Dermis microvascular lymphatic vessel endothelial cell (primary cell): ENCODE measurements at regions not wholly inside any gene's neighbourhood (a gene's known extent, or its start where the extent isn't known, plus 50 kb on each side); places are given as distances from the start of the nearest gene placed in this dataset.
"Not testable (repeated sequence)": the region's sequence is repeated elsewhere in the genome, so short reads cannot be mapped to it uniquely, and the experiment has no call there.

ENCODE experiments used
- DNase-seq, 2 donors: peaks; one replicate each; pipeline versions ENCODE4 v3.0.0 to v3.0.0-alpha.2; 2010; ENCODE audit warnings: low read depth in 2 of 2

GRCh38 chr13:80685942-80686341 is 345.0 kb upstream of the SPRY2 start:
- no peak for DNase-seq

DNA sequence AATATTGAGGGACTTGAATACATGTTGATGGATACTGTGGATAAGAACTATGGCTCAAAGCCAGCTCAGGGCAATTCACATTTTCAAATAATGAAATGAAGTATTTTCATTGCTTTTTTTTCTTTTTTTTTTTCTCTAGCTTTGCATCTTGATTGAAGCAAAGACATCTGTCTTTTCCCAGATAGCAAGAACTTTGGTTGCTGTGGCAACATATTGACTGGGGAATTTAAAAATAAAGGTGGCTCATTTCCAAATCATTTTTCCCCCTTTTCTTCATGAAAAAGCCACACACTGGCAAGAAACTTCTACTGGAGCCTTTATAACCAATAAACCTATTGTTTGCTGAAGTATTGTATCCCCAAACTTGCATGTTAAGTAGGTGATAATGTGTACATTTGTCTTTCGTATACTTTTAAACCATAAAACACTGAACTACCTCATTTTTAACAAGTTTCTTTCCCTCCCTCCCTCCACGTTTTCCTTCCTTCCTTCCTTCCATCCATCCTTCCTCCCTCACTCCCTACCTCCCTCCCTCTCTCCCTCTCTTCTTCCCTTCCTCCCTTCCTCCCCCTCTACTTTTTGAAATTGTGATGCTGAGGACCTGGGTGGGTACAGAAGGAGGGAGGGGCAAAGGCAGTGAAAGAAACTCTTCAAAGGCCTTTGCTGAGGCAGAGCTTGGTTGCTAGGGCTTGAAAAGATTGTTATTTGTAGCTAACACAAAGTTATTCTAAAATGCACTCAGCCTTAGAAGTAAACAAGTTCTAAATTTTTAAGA is 343.5 kb upstream of the SPRY2 start:
- no peak for DNase-seq

DNA sequence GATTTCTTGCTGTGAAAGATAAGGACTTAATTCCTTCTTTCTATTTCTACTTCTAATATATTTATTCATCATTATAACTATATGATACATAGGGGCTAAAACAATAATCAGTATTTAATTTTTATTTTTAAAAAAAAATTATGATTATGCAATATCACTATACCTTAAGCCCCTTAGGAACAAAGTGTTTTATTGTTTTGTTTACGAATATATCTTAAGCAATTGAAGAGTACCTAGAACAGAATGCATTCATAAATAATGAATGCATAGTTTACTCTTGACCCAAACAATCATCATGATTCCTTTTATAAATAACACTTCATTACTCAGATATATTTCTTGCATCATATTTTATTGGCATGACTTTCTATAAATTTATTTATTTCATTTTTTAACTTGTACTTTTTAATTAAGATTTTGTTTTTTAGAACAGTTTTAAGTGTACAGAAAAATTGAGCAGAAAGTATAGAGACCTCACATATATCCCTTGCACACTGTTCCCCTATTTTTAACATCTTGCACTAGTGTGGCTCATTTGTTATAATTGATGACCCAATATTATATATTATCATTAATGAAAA is 339.9 kb upstream of the SPRY2 start:
- no peak for DNase-seq

DNA sequence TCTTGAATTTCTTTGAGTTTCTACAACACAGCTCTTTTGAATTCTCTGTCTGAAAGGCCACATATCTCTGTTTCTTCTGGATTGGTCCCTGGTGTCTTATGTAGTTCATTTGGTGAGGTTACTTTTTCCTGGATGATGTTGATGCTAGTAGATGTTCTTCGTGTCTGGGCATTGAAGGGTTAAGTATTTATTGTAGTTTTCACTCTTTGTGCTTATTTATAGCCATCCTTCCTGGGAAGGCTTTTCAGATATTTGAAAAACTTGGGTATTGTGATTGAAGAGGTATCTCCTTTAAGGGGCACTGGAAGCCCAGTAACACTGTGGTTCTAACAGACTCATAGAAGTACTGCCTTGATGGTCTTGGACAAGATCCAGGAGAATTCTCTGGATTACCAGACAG is 338.5 kb upstream of the SPRY2 start:
- DNase-seq = no peak

- DNase-seq = no peak
Measured at GRCh38 chr13:80677227-80677626, 336.3 kb upstream of the SPRY2 start.

GRCh38 chr13:80675442-80675841 is 334.5 kb upstream of the SPRY2 start:
- DNase-seq = not testable (repeated sequence)

DNA sequence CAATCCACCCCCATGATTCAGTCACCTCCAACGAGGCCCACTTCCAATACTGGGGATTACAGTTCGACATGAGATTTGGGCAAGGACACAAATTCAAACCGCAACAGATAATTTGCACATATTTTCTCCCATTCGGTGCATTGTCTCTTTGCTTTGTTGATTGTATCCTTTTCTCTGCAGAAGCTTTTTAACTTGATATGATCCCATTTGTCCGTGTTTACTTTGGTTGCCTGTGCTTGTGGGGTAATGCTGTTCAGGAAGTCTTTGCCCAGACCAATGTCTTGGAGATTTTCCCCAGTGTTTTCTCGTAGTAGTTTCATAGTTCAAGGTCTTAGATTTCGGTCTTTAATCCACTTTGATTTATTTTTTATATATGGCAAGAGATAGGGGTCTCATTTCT is 330.8 kb upstream of the SPRY2 start:
- DNase-seq = no peak

DNA sequence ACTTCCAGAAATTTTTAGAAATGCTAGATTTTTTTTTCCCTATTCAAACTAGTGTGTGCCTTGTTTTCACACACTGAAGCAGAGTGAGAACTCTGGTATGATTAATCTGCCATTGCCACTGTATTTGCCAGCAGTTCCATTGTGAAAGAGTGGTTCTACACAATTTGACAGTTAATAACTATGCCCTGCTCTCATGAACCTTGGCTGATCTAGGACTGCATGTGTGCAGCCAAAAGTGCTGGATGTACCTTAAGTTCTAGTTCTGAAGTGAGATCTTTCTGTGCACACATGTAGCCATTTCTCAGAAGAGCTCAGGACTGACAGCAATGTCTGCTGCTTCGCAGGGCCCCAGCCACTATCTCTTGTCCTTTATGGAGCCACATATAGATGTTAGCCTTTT is 328.2 kb upstream of the SPRY2 start:
- no peak for DNase-seq

DNA sequence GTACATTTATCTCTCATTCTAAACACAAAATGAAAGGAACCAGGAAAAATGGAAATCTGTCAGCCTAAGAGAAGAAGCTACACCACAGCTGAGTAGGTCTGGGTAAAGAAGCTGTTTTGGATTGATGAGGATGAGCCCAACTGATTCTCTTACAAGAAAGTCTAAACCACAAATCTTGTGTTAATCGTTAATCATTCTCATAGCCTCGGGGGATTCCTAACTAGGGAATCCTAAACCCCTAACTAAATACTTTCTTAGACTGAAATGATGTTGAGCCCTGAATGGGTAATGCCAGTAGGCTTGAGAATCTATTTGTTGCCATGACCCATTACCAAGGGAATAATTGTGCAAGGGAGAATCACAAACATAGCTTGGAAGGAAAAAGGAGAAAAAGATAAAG is 327.5 kb upstream of the SPRY2 start:
- DNase-seq = no peak

DNA sequence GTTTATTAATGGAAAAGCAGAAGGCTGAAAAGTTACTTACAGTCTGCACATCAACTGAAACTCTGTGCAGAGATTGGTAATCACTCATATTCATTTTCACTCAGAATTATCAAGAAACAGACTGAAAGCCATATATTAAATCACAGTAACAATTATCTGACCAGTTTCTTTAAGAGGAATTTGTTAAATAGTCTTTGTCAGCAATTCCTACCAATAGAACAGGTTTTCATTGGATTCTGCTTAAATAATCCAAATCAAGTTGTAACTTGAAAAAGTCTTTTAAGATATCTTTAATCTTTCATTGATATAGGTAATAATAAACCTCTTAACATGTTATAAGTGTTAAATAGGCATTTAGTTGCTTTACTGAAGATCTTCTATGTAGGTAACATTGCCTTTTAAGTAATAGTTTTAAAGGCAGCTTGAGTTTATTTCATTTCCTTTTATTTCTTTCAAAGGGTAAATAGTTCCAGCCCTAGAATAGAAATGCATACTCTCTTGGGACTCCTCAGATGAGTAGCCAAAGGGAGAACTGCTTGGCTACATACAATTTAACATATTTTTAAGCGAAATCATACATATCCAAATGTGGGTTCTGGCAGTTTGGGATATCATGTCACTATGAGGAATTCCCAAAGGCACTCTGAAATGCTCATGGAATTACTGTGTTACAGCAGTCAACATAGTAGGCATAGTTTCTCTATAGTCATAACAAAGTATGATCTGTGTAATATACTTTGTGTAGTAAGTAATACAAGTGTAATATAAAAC is 326.0 kb upstream of the SPRY2 start:
- DNase-seq = no peak

GRCh38 chr13:80665792-80666333 is 324.9 kb upstream of the SPRY2 start:
- no peak for DNase-seq

DNA sequence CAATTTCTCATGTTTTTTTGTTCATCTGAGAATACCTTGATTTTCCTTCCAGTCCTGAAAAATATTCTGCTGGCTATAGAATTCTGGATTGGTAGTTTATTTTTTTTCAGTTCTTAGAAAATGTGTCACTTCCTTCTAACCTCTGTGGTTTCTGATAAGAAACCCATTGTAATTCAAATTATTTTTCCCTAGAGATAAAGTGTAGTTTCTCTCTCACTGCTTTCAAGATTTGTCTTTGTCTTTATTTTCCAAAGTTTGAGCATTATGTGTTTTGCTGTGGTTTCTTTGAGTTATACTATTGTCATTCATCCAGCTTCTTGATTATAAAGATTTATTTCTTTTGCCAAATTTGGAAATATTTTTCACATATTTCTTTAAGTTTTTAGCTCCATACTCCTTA is 324.0 kb upstream of the SPRY2 start:
- peak in 1 of 2 donors; percentile 15 for DNase-seq

- DNase-seq = no peak
Measured at GRCh38 chr13:80663788-80664187, 322.9 kb upstream of the SPRY2 start.

- DNase-seq = no peak
Measured at GRCh38 chr13:80658705-80659104, 317.8 kb upstream of the SPRY2 start.

- no peak for DNase-seq
Measured at GRCh38 chr13:80656512-80656904, 315.6 kb upstream of the SPRY2 start.

GRCh38 chr13:80655778-80656511 is 315.0 kb upstream of the SPRY2 start:
- no peak for DNase-seq

GRCh38 chr13:80654638-80655249 is 313.8 kb upstream of the SPRY2 start:
- peak in 1 of 2 donors; percentile 11 for DNase-seq

GRCh38 chr13:80649274-80649673 is 308.3 kb upstream of the SPRY2 start:
- no peak for DNase-seq

GRCh38 chr13:80642641-80643040 is 301.7 kb upstream of the SPRY2 start:
- DNase-seq = peak in 1 of 2 donors; percentile 28

- DNase-seq = no peak
Measured at GRCh38 chr13:80633251-80633650, 292.3 kb upstream of the SPRY2 start.

DNA sequence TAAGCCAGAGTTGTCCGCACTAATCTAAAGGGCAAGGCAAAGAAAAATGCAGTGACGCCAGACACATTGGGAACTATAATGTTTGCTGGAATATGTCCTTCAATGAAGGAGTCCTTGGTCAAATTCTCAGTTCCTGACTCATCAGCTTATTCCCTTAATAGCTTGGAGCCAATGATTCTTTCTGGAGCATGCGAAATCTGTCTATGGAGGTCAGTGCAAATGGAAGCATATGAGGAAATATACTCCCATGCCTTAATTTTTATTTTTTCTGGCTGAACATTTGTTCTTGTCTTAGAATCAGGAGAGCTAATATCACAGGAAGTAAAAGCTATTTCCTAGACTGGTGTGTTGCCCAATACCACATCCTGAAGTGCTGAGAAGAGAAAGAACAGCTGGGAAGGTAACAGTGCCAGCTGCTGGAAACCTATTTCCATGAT is 289.8 kb upstream of the SPRY2 start:
- DNase-seq = peak; percentile 6 to 72
